ENCODE measurements at regions not wholly inside any gene's neighbourhood (a gene's known extent, or its start where the extent isn't known, plus 50 kb on each side); places are given as distances from the start of the nearest gene placed in this dataset.

- no peak for TF ChIP-seq CTCF (IDR thresholded peaks at IDR 0.05; ENCODE audit: low read depth, low read length, missing input control)
- no peak for TF ChIP-seq MAX (IDR thresholded peaks at IDR 0.05)
- TF ChIP-seq RXRA (IDR thresholded peaks at IDR 0.05): no peak
- no peak for TF ChIP-seq SP1 (IDR thresholded peaks at IDR 0.05)
Observed at GRCh38 chr2:187614756-187615155, 60.5 kb upstream of the TFPI start.

All from liver (tissue), 3 donors.